ENCODE measurements at regions not wholly inside any gene's neighbourhood (a gene's known extent, or its start where the extent isn't known, plus 50 kb on each side); places are given as distances from the start of the nearest gene placed in this dataset.

- no peak overlapping the region for H3K27ac ChIP-seq
- TF ChIP-seq ZFX (IDR thresholded peaks at IDR 0.05; ENCODE audit: borderline replicate concordance) (no peak), CTCF (IDR thresholded peaks at IDR 0.05) (no peak)
Measured at GRCh38 chr4:143035661-143036060, 149.1 kb upstream of the USP38 start.

GRCh38 chr4:143036443-143036842 is 148.3 kb upstream of the USP38 start:
- no peak overlapping the region for H3K27ac ChIP-seq
- TF ChIP-seq CTCF (IDR thresholded peaks at IDR 0.05) (no peak), ZFX (IDR thresholded peaks at IDR 0.05; ENCODE audit: borderline replicate concordance) (no peak)

- no peak for TF ChIP-seq CTCF (IDR thresholded peaks at IDR 0.05)
- TF ChIP-seq ZFX (IDR thresholded peaks at IDR 0.05; ENCODE audit: borderline replicate concordance) = no peak
- no peak overlapping the region for H3K27ac ChIP-seq
Measured at GRCh38 chr4:143046454-143046853, 138.3 kb upstream of the USP38 start.

- no peak overlapping the region for H3K27ac ChIP-seq
- TF ChIP-seq CTCF (IDR thresholded peaks at IDR 0.05) (no peak), ZFX (IDR thresholded peaks at IDR 0.05; ENCODE audit: borderline replicate concordance) (no peak)
Measured at GRCh38 chr4:143046906-143047305, 137.8 kb upstream of the USP38 start.

- TF ChIP-seq CTCF (IDR thresholded peaks at IDR 0.05) = no peak
- TF ChIP-seq ZFX (IDR thresholded peaks at IDR 0.05; ENCODE audit: borderline replicate concordance) = no peak
- no peak overlapping the region for H3K27ac ChIP-seq
Measured at GRCh38 chr4:143054971-143055370, 129.7 kb upstream of the USP38 start.

- no peak overlapping the region for H3K27ac ChIP-seq
- no peak for TF ChIP-seq CTCF (IDR thresholded peaks at IDR 0.05)
- TF ChIP-seq ZFX (IDR thresholded peaks at IDR 0.05; ENCODE audit: borderline replicate concordance) = no peak
Measured at GRCh38 chr4:143055997-143056396, 128.7 kb upstream of the USP38 start.

- TF ChIP-seq ZFX (IDR thresholded peaks at IDR 0.05; ENCODE audit: borderline replicate concordance) (no peak), CTCF (IDR thresholded peaks at IDR 0.05) (no peak)
- H3K27ac ChIP-seq = no peak overlapping the region
Measured at GRCh38 chr4:143071351-143071750, 113.4 kb upstream of the USP38 start.

Measured in 22Rv1 (cell line).